ENCODE measurements at regions not wholly inside any gene's neighbourhood (a gene's known extent, or its start where the extent isn't known, plus 50 kb on each side); places are given as distances from the start of the nearest gene placed in this dataset.

- TF ChIP-seq CTCF (IDR thresholded peaks at IDR 0.05; ENCODE audit: control extremely low read depth, extremely low read depth, low read depth, missing control alignments): no peak
- no peak for DNase-seq (ENCODE audit: extremely low spot score)
- ChIA-PET POLR2A (no interaction called here), CTCF (no interaction called here)
These were observed 142.2 kb downstream of the PHETA1 start for GRCh38 chr12:111226680-111227079.

GRCh38 chr12:111225307-111225706 lies 143.6 kb downstream of the PHETA1 start:
- ChIA-PET CTCF (interaction anchor here (1.0 to 1.3 kb wide), 2 partner anchors 12 to 22 kb away, joined by 3 to 4 read pairs; no protein-coding TSS in a partner anchor), POLR2A (no interaction called here)
- DNase-seq (ENCODE audit: extremely low spot score): no peak
- no peak for TF ChIP-seq CTCF (IDR thresholded peaks at IDR 0.05; ENCODE audit: control extremely low read depth, extremely low read depth, low read depth, missing control alignments)

- ChIA-PET POLR2A (no interaction called here), CTCF (interaction anchor here (1.1 to 1.3 kb wide), 2 partner anchors 11 to 26 kb away, joined by 3 to 4 read pairs; no protein-coding TSS in a partner anchor)
- no peak for DNase-seq (ENCODE audit: extremely low spot score)
- no peak for TF ChIP-seq CTCF (IDR thresholded peaks at IDR 0.05; ENCODE audit: control extremely low read depth, extremely low read depth, low read depth, missing control alignments)
These were observed 144.5 kb downstream of the PHETA1 start for GRCh38 chr12:111224186-111225066.

- POLR2A ChIA-PET: no interaction called here
- TF ChIP-seq CTCF (IDR thresholded peaks at IDR 0.05; ENCODE audit: control extremely low read depth, extremely low read depth, low read depth, missing control alignments): no peak
- CTCF ChIA-PET: interaction anchor here (1.6 kb wide), 1 partner anchor 11 kb away, joined by 4 read pairs; no protein-coding TSS in a partner anchor
- no peak for DNase-seq (ENCODE audit: extremely low spot score)
These were observed 146.4 kb downstream of the PHETA1 start for GRCh38 chr12:111222523-111222922.

- no peak for TF ChIP-seq CTCF (IDR thresholded peaks at IDR 0.05; ENCODE audit: control extremely low read depth, extremely low read depth, low read depth, missing control alignments)
- CTCF ChIA-PET: interaction anchor here (1.6 kb wide), 1 partner anchor 11 kb away, joined by 4 read pairs; no protein-coding TSS in a partner anchor
- POLR2A ChIA-PET: no interaction called here
- DNase-seq (ENCODE audit: extremely low spot score): no peak
These were observed 146.9 kb downstream of the PHETA1 start for GRCh38 chr12:111222027-111222414.

GRCh38 chr12:111221062-111222026 lies 147.6 kb downstream of the PHETA1 start:
- ChIA-PET CTCF (interaction anchor here (1.6 kb wide), 1 partner anchor 10 kb away, joined by 4 read pairs; no protein-coding TSS in a partner anchor), POLR2A (no interaction called here)
- no peak for TF ChIP-seq CTCF (IDR thresholded peaks at IDR 0.05; ENCODE audit: control extremely low read depth, extremely low read depth, low read depth, missing control alignments)
- DNase-seq (ENCODE audit: extremely low spot score): no peak

All from GM10248 (cell line).